H1 (cell line): ENCODE measurements at regions not wholly inside any gene's neighbourhood (a gene's known extent, or its start where the extent isn't known, plus 50 kb on each side); places are given as distances from the start of the nearest gene placed in this dataset.

Source experiments
- CTCF ChIA-PET: fragments of 300-600 bp; sonication (Branson Sonifier 250); formaldehyde crosslinking; loops from one replicate; lab custom pipeline; 2021; ENCODE audit not compliant: partially characterized antibody; lab: Charles Lee
- POLR2A ChIA-PET: fragments of 300-600 bp; sonication (Branson Sonifier 250); formaldehyde crosslinking; loops from one replicate; lab custom pipeline; 2021; ENCODE audit warnings: inconsistent platforms; ENCODE audit not compliant: partially characterized antibody; lab: Charles Lee
- DNase-seq, 2 experiments: peaks; one replicate each; pipeline versions ENCODE4 v3.0.0 to v3.0.0-alpha.2; 2010 to 2022; ENCODE audit warnings: low spot score in 2 of 2, low read depth in 1 of 2, mixed read lengths in 1 of 2
- FAIRE-seq: peaks from 2 replicates; lab custom pipeline; 2011; peaks lifted over from hg19 to GRCh38; lab: Jason Lieb, UNC
- H2AFZ ChIP-seq: 2 replicates; pipeline ENCODE4 v1.8.1; 2012; ENCODE audit warnings: low read length, inconsistent platforms
- H2AK5ac ChIP-seq: 2 replicates; pipeline ENCODE4 v1.6.1; 2013; ENCODE audit warnings: low read depth, low read length
- H2BK120ac ChIP-seq: replicated peaks from 2 replicates; pipeline ENCODE3; 2013; ENCODE audit warnings: low read depth, low read length, inconsistent platforms
- H2BK12ac ChIP-seq: 2 replicates; pipeline ENCODE4 v1.6.1; 2013; ENCODE audit warnings: low read depth, low read length
- H2BK15ac ChIP-seq: 2 replicates; pipeline ENCODE4 v1.6.1; 2013; ENCODE audit warnings: low read length
- H2BK20ac ChIP-seq: 2 replicates; pipeline ENCODE4 v1.6.1; 2013; ENCODE audit warnings: low read length
- H2BK5ac ChIP-seq: 2 replicates; pipeline ENCODE4 v1.6.1; 2013; ENCODE audit warnings: low read depth, low read length
- H3K14ac ChIP-seq: 2 replicates; pipeline ENCODE4 v1.6.1; 2013; ENCODE audit warnings: inconsistent platforms; ENCODE audit not compliant: insufficient read length
- H3K18ac ChIP-seq: 2 replicates; pipeline ENCODE4 v1.6.1; 2013; ENCODE audit warnings: low read length; ENCODE audit errors: extremely low read depth
- H3K23ac ChIP-seq: 2 replicates; pipeline ENCODE4 v1.6.1; 2013; ENCODE audit warnings: inconsistent platforms; ENCODE audit not compliant: insufficient read length
- H3K23me2 ChIP-seq: 2 replicates; pipeline ENCODE4 v1.6.1; 2013; ENCODE audit warnings: low read depth, low read length
- H3K27ac ChIP-seq: 2 replicates; pipeline ENCODE4 v1.6.1; 2011; ENCODE audit warnings: low read depth, low read length, inconsistent platforms
- H3K27me3 ChIP-seq, 4 experiments: replicated peaks in 1 of 4; 1 replicate in 1 of 4; 2 replicates in 3 of 4; pipeline versions ENCODE4 v1.6.1 to v1.8.1; 2011 to 2013; ENCODE audit warnings: low read length in 3 of 4, mild to moderate bottlenecking in 3 of 4, inconsistent platforms in 2 of 4, mixed read lengths in 2 of 4, moderate library complexity in 1 of 4; ENCODE audit not compliant: control insufficient read depth in 3 of 4, insufficient read depth in 3 of 4; ENCODE audit errors: extremely low read depth in 1 of 4
- H3K36me3 ChIP-seq, 4 experiments: 2 replicates each; pipeline versions ENCODE4 v1.6.1 to v1.8.1; 2011 to 2013; ENCODE audit warnings: mild to moderate bottlenecking in 4 of 4, low read length in 3 of 4, moderate library complexity in 2 of 4, control low read depth in 1 of 4, inconsistent platforms in 1 of 4; ENCODE audit not compliant: insufficient read depth in 4 of 4, control insufficient read depth in 2 of 4
- H3K4ac ChIP-seq: replicated peaks from 2 replicates; pipeline ENCODE3; 2013; ENCODE audit warnings: low read length, low read depth, mixed read lengths, inconsistent platforms; ENCODE audit not compliant: insufficient read length
- H3K4me1 ChIP-seq, 4 experiments: replicated peaks in 1 of 4; 1 replicate in 1 of 4; 2 replicates in 3 of 4; pipeline versions ENCODE4 v1.6.1 to v1.8.1; 2011 to 2013; ENCODE audit warnings: low read length in 3 of 4, inconsistent platforms in 2 of 4, mixed read lengths in 1 of 4; ENCODE audit not compliant: insufficient read depth in 4 of 4, control insufficient read depth in 3 of 4
- H3K4me2 ChIP-seq, 2 experiments: 2 replicates each; pipeline versions ENCODE4 v1.6.1 to v1.8.1; 2011 to 2013; ENCODE audit warnings: low read depth in 2 of 2, low read length in 2 of 2, control low read depth in 1 of 2, inconsistent platforms in 1 of 2, mild to moderate bottlenecking in 1 of 2; ENCODE audit not compliant: insufficient read depth in 1 of 2
- H3K4me3 ChIP-seq, 4 experiments: fragments of 200-600, 300-600 bp in 1 of 4; sonication (generic), shearing (Covaris generic), sonication (Bioruptor Twin) in 1 of 4; 2 replicates each; pipeline versions ENCODE4 v1.5.1 to v1.8.1; 2011 to 2016; ENCODE audit warnings: low read length in 4 of 4, low read depth in 3 of 4, control low read depth in 2 of 4, inconsistent platforms in 2 of 4, mild to moderate bottlenecking in 2 of 4, mixed read lengths in 1 of 4, moderate library complexity in 1 of 4; ENCODE audit not compliant: insufficient read depth in 2 of 4; ENCODE audit errors: extremely low read depth in 1 of 4
- H3K56ac ChIP-seq: replicated peaks from 2 replicates; pipeline ENCODE3; 2013; ENCODE audit warnings: low read depth, mild to moderate bottlenecking, mixed read lengths, low read length, inconsistent platforms; ENCODE audit not compliant: insufficient read length
- H3K79me1 ChIP-seq: 2 replicates; pipeline ENCODE4 v1.6.1; 2013; ENCODE audit warnings: low read depth, low read length, control low read depth
- H3K79me2 ChIP-seq, 2 experiments: 2 replicates each; pipeline versions ENCODE4 v1.6.1 to v1.8.1; 2012 to 2013; ENCODE audit warnings: low read length in 2 of 2, mild to moderate bottlenecking in 2 of 2, inconsistent platforms in 1 of 2; ENCODE audit not compliant: insufficient read depth in 2 of 2, control insufficient read depth in 1 of 2
- H3K9ac ChIP-seq, 4 experiments: replicated peaks in 1 of 4; 1 replicate in 1 of 4; 2 replicates in 3 of 4; pipeline versions ENCODE4 v1.6.1 to v1.8.1; 2011 to 2013; ENCODE audit warnings: low read depth in 3 of 4, low read length in 3 of 4, control low read depth in 2 of 4, mild to moderate bottlenecking in 2 of 4, moderate library complexity in 2 of 4, inconsistent platforms in 1 of 4; ENCODE audit errors: extremely low read depth in 1 of 4
- H3K9me3 ChIP-seq, 2 experiments: 2 replicates each; pipeline versions ENCODE4 v1.6.1 to v1.8.1; 2012 to 2013; ENCODE audit warnings: mild to moderate bottlenecking in 2 of 2, moderate library complexity in 2 of 2, control low read depth in 1 of 2, inconsistent platforms in 1 of 2, low read depth in 1 of 2, low read length in 1 of 2, mixed read lengths in 1 of 2; ENCODE audit not compliant: insufficient read depth in 2 of 2
- H4K20me1 ChIP-seq, 2 experiments: replicated peaks in 1 of 2; 2 replicates each; pipeline versions ENCODE3 to v1.8.1; 2011 to 2013; ENCODE audit warnings: inconsistent platforms in 2 of 2, low read length in 2 of 2, mild to moderate bottlenecking in 1 of 2; ENCODE audit not compliant: insufficient read depth in 2 of 2, control insufficient read depth in 1 of 2
- H4K5ac ChIP-seq: 2 replicates; pipeline ENCODE4 v1.6.1; 2013; ENCODE audit warnings: low read length, low read depth, mixed read lengths, inconsistent platforms; ENCODE audit not compliant: insufficient read length
- H4K8ac ChIP-seq: 2 replicates; pipeline ENCODE4 v1.8.0; 2013; ENCODE audit warnings: mild to moderate bottlenecking, moderate library complexity, low read length, inconsistent platforms; ENCODE audit not compliant: insufficient read depth; ENCODE audit errors: extremely low read depth
- H4K91ac ChIP-seq: replicated peaks from 2 replicates; pipeline ENCODE3; 2013; ENCODE audit warnings: low read length, mixed read lengths, inconsistent platforms; ENCODE audit not compliant: insufficient read length
- ASH2L ChIP-seq: fragments of 200-600, 300-600 bp; sonication (generic); IDR thresholded peaks from one replicate; pipeline ENCODE4 v1.7.1; 2017; ENCODE audit warnings: low read length
- CREB1 ChIP-seq: IDR thresholded peaks from 2 replicates; pipeline ENCODE4 v1.6.1; 2012; ENCODE audit warnings: inconsistent platforms
- GABPA ChIP-seq: IDR thresholded peaks from 2 replicates; pipeline ENCODE4 v1.6.1; 2011; ENCODE audit warnings: mild to moderate bottlenecking, low read length, moderate library complexity, borderline replicate concordance; ENCODE audit not compliant: insufficient read depth
- KDM5A ChIP-seq: fragments of 200-600 bp; IDR thresholded peaks from 2 replicates; pipeline ENCODE4 v1.7.1; 2012; ENCODE audit warnings: mild to moderate bottlenecking, low read length, inconsistent platforms, mixed read lengths
- RXRA ChIP-seq: IDR thresholded peaks from 2 replicates; pipeline ENCODE4 v1.6.1; 2011; ENCODE audit warnings: low read depth, mild to moderate bottlenecking, low read length, moderate library complexity; ENCODE audit not compliant: insufficient read depth
- SRF ChIP-seq: IDR thresholded peaks from 2 replicates; pipeline ENCODE4 v1.6.1; 2011; ENCODE audit warnings: mild to moderate bottlenecking, low read depth, low read length, moderate library complexity
- TAF7 ChIP-seq: optimal IDR thresholded peaks from 2 replicates; pipeline ENCODE3; 2011; ENCODE audit warnings: low read depth, mild to moderate bottlenecking, inconsistent platforms, low read length, moderate library complexity, borderline replicate concordance
- TCF12 ChIP-seq: IDR thresholded peaks from 2 replicates; pipeline ENCODE4 v1.6.1; 2011; ENCODE audit warnings: low read depth, mild to moderate bottlenecking, low read length
- WGBS, 2 experiments: shearing (Covaris generic) in 1 of 2; methylation state at CpG; one replicate each; pipeline versions ENCODE4 v1.1.6 to v1.1.7; 2013 to 2015; ENCODE audit warnings: low lambda C conversion rate in 2 of 2, mixed read lengths in 2 of 2, inconsistent platforms in 1 of 2, low coverage in 1 of 2, missing lambda C conversion rate in 1 of 2; ENCODE audit not compliant: insufficient replicate concordance in 2 of 2, insufficient coverage in 1 of 2, insufficient read length in 1 of 2; ENCODE audit errors: extremely low coverage in 1 of 2, missing lambda C conversion rate in 1 of 2; 5-methylcytosine and 5-hydroxymethylcytosine counted together
- TF ChIP-seq, protein P1 (sequence below): IDR thresholded peaks from 2 replicates; pipeline ENCODE4 v1.6.1; 2012; ENCODE audit warnings: inconsistent platforms
- TF ChIP-seq, protein P2 (sequence below): IDR thresholded peaks from 2 replicates; pipeline ENCODE4 v1.6.1; 2011; ENCODE audit warnings: low read depth, mild to moderate bottlenecking, low read length; ENCODE audit not compliant: insufficient read depth

- H3K4me1 ChIP-seq: peaks cover 0 to 3% (median 0%) of the 10 kb centered on the region in 4 experiments; a peak in 2 of 7 replicates
- H3K79me2 ChIP-seq: no peaks in the 10 kb centered on the region
- H3K9ac ChIP-seq: no peak overlapping the region
- no peak overlapping the region for H2AFZ ChIP-seq
- no peaks in the 10 kb centered on the region for H4K20me1 ChIP-seq
- WGBS, 2 experiments: 92% methylated on average over 4 of the region's 4 CpGs; no CpG with 5 or more reads in 1 of the 2 experiments
- DNase-seq (no peak), FAIRE-seq (no peak)
- no peak overlapping the region for H4K8ac ChIP-seq
- H3K56ac ChIP-seq: no peak overlapping the region
- H3K27me3 ChIP-seq: no peaks in the 10 kb centered on the region
- H3K14ac ChIP-seq: no peak overlapping the region
- no peak overlapping the region for H3K4me2 ChIP-seq
- no peak overlapping the region for H2BK12ac ChIP-seq
- no peaks in the 10 kb centered on the region for H3K23me2 ChIP-seq
- H2AK5ac ChIP-seq: no peak overlapping the region
- H3K36me3 ChIP-seq: no peaks in the 10 kb centered on the region
- H3K4ac ChIP-seq: no peak overlapping the region
- no peak overlapping the region for H2BK20ac ChIP-seq
- no peaks in the 10 kb centered on the region for H3K9me3 ChIP-seq
- no peak overlapping the region for H4K5ac ChIP-seq
- no peak overlapping the region for H3K4me3 ChIP-seq
- no peak overlapping the region for H3K23ac ChIP-seq
- H3K79me1 ChIP-seq: no peaks in the 10 kb centered on the region
- H2BK5ac ChIP-seq: no peak overlapping the region
- no peak overlapping the region for H2BK120ac ChIP-seq
- no peak overlapping the region for H3K27ac ChIP-seq
- no peak overlapping the region for H4K91ac ChIP-seq
- TF ChIP-seq, protein P1, sequence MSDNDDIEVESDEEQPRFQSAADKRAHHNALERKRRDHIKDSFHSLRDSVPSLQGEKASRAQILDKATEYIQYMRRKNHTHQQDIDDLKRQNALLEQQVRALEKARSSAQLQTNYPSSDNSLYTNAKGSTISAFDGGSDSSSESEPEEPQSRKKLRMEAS: no peak
- TF ChIP-seq TCF12: no peak
- no peak for TF ChIP-seq ASH2L
- TF ChIP-seq SRF: no peak
- no peak for TF ChIP-seq TAF7
- no peak for TF ChIP-seq KDM5A
- TF ChIP-seq GABPA: no peak
- TF ChIP-seq RXRA: no peak
- TF ChIP-seq CREB1: no peak
- TF ChIP-seq, protein P2, sequence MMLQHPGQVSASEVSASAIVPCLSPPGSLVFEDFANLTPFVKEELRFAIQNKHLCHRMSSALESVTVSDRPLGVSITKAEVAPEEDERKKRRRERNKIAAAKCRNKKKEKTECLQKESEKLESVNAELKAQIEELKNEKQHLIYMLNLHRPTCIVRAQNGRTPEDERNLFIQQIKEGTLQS: no peak
- TF ChIP-seq, all 59 proteins: peak for 0
- Histone ChIP-seq H2BK15ac (no peak overlapping the region), H3K18ac (no peak overlapping the region)
- POLR2A ChIA-PET: no interaction called here
- CTCF ChIA-PET: no interaction called here
Measured at GRCh38 chr5:158200619-158201018, 341.7 kb upstream of the CLINT1 start.
